GM12891 (cell line): ENCODE measurements at regions not wholly inside any gene's neighbourhood (a gene's known extent, or its start where the extent isn't known, plus 50 kb on each side); places are given as distances from the start of the nearest gene placed in this dataset.

Experiments used
- PAX5 ChIP-seq: IDR thresholded peaks from 2 replicates; pipeline ENCODE4 v1.6.1; 2011; ENCODE audit warnings: low read length, moderate library complexity, mild to moderate bottlenecking; ENCODE audit not compliant: insufficient read depth, severe bottlenecking
- POLR2A ChIP-seq: IDR thresholded peaks from 2 replicates; pipeline ENCODE4 v1.6.1; 2011; ENCODE audit warnings: low read depth, low read length, control low read depth
- POLR2AphosphoS5 ChIP-seq: IDR thresholded peaks from 2 replicates; pipeline ENCODE4 v1.6.1; 2011; ENCODE audit warnings: low read depth, low read length, control low read depth
- POU2F2 ChIP-seq: IDR thresholded peaks from 2 replicates; pipeline ENCODE4 v1.6.1; 2011; ENCODE audit warnings: low read depth, mild to moderate bottlenecking, control low read depth, low read length, moderate library complexity
- SPI1 ChIP-seq: IDR thresholded peaks from 2 replicates; pipeline ENCODE4 v1.6.1; 2011; ENCODE audit warnings: low read depth, low read length, control low read depth
- TAF1 ChIP-seq: IDR thresholded peaks from 2 replicates; pipeline ENCODE4 v1.6.1; 2011; ENCODE audit warnings: low read depth, low read length, control low read depth

DNA sequence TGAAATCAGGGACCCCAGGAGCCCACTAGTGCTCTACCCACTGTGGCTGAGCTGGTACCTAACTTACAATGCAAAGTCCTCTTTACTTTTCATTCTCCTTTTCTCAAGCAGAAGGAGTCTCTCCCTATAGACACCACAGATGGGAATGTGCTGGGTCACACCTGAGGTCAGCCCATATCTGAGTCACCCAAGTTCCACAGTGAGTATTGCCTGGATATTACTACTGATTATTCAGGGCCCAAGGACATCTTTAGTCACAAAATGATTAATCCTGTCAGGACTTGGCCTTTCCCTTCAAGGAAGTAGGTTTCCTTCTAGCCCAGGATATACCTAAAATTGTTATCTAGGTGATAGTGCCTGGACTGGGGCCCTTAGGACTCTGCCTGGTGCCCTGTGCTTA lies 1305.2 kb downstream of the SI start:
- no peak for TF ChIP-seq POLR2AphosphoS5
- no peak for TF ChIP-seq POLR2A
- TF ChIP-seq SPI1, result no peak
- TF ChIP-seq TAF1, result no peak
- no peak for TF ChIP-seq PAX5
- no peak for TF ChIP-seq POU2F2
